ENCODE measurements at regions not wholly inside any gene's neighbourhood (a gene's known extent, or its start where the extent isn't known, plus 50 kb on each side); places are given as distances from the start of the nearest gene placed in this dataset.

- TF ChIP-seq CTCF (IDR thresholded peaks at IDR 0.05; ENCODE audit: low read depth, low read length) (no peak), POLR2A (IDR thresholded peaks at IDR 0.05; ENCODE audit: extremely low read depth, insufficient read length) (no peak), MAX (IDR thresholded peaks at IDR 0.05; ENCODE audit: low read depth, low read length) (no peak)
These were observed 359.6 kb upstream of the SMC2 start for GRCh38 chr9:103734471-103734870.

Measured in NB4 (cell line).